GM12872 (cell line): ENCODE measurements at regions not wholly inside any gene's neighbourhood (a gene's known extent, or its start where the extent isn't known, plus 50 kb on each side); places are given as distances from the start of the nearest gene placed in this dataset.

Experiments
- CTCF ChIP-seq: IDR thresholded peaks from 3 replicates; pipeline ENCODE4 v1.5.1; 2011; ENCODE audit warnings: low read depth, mild to moderate bottlenecking, low read length, moderate library complexity; ENCODE audit not compliant: insufficient read depth

- no peak for TF ChIP-seq CTCF
Measured at GRCh38 chr13:112260108-112261055, 115.8 kb upstream of the SPACA7 start.

GRCh38 chr13:112261924-112262323 is 114.2 kb upstream of the SPACA7 start:
- no peak for TF ChIP-seq CTCF

- no peak for TF ChIP-seq CTCF
Measured at GRCh38 chr13:112263152-112263551, 113.0 kb upstream of the SPACA7 start.

GRCh38 chr13:112267660-112268059 is 108.5 kb upstream of the SPACA7 start:
- no peak for TF ChIP-seq CTCF

GRCh38 chr13:112270951-112271350 is 105.2 kb upstream of the SPACA7 start:
- no peak for TF ChIP-seq CTCF

- TF ChIP-seq CTCF = no peak
Measured at GRCh38 chr13:112320303-112320702, 55.9 kb upstream of the SPACA7 start.

GRCh38 chr13:112322557-112322956 is 53.6 kb upstream of the SPACA7 start:
- TF ChIP-seq CTCF = no peak
